GM18951 (cell line): ENCODE measurements at regions not wholly inside any gene's neighbourhood (a gene's known extent, or its start where the extent isn't known, plus 50 kb on each side); places are given as distances from the start of the nearest gene placed in this dataset.
"Not testable (repeated sequence)": the region's sequence is repeated elsewhere in the genome, so short reads cannot be mapped to it uniquely, and the experiment has no call there.

Experiments
- POLR2A ChIP-seq: IDR thresholded peaks from 4 replicates; pipeline ENCODE4 v1.6.1; 2011; ENCODE audit warnings: mild to moderate bottlenecking; ENCODE audit not compliant: insufficient read length, insufficient read depth; ENCODE audit errors: extremely low read depth
- in situ Hi-C: fragments of 300-500 bp; cut with MboI; formaldehyde crosslinking; loops from one replicate; pipeline ENCODE4 v1.12.0; 2022; ENCODE audit warnings: low sequenced_read_pairs, mixed read lengths, inconsistent platforms; ENCODE audit not compliant: unreplicated experiment

DNA sequence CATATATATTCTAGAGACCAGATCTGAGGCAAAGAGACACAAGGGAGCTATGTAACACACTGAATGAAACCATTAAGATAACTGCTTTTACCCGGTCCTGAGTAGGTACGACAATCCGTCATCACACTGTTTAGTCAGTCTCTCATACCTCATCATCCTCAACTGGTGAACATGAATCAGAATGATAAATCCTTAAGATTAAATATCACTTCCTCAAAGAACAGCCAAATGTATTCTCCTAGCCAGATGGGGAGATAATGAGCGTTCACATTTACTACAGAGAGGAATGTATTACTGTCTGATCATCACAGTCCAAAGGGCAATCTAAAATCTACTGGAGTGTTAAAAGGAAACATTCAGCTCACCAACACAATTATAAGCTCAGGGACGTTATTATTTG, 319.4 kb upstream of the STAC start:
- in situ Hi-C loops = no loop called here

GRCh38 chr3:36063992-36064391, 316.3 kb upstream of the STAC start:
- TF ChIP-seq POLR2A = no peak
- in situ Hi-C loops = no loop called here

More for the DNA sequence above, 319.4 kb upstream of the STAC start:
- TF ChIP-seq POLR2A = no peak

DNA sequence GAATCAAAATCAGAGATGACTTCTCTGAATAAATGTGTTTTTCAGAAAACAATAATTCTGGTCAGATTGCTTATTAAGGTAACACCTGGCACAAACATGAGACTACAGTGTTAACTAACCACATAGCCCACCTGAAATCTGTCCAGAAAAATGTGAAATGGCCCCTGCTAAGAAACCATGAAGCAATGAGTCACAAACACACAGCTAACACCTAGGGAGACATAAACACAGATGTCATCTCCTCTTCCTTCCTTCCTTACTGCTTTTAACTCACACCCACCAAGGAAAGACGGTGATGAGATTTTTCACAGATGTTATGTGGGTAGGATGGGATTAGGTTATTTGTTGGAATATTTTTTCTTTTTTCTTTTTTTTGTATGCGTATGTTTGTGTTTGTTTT, 315.0 kb upstream of the STAC start:
- in situ Hi-C loops = no loop called here
- no peak for TF ChIP-seq POLR2A

DNA sequence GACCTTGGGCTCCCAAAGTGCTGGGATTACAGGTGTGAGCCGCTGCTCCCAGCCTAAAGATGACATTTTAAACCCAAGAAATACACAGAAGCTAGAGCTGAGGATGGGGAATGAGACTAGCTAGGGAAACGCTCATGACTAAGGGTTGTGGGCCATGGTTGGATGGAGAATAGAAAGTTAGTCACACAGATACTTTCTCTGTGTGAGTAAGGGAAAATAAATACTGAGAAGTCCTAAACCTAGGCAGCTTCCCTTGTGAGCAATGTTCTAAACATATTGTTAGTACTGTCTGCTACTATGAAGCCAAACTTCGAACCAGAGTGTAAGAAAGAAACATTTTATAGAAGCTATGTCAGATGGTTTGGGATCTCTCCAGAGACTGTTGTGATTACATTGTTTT, 304.8 kb upstream of the STAC start:
- TF ChIP-seq POLR2A = no peak
- in situ Hi-C loops = no loop called here

DNA sequence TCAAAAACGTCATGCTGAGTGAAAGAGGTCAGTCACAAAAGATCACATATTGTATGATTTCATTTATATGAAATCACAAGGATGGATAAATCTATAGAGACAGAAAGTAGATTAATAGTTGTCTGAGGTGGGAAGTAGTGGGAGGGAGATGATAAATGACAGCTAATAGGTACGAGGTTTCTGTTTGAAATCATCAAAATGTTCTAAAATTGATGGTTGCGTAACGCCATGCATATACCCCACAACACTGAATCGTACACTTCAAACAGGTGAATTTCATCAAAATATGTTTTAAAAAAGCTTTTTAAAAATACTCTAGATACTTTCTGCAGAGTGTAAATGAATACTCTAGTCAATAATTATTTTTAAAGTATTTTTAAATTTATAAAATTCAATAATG, 303.0 kb upstream of the STAC start:
- in situ Hi-C loops = no loop called here
- TF ChIP-seq POLR2A = no peak

GRCh38 chr3:36082958-36083357, 297.3 kb upstream of the STAC start:
- in situ Hi-C loops = not testable (repeated sequence)

GRCh38 chr3:36095238-36095637, 285.1 kb upstream of the STAC start:
- in situ Hi-C loops = no loop called here
- TF ChIP-seq POLR2A = no peak

DNA sequence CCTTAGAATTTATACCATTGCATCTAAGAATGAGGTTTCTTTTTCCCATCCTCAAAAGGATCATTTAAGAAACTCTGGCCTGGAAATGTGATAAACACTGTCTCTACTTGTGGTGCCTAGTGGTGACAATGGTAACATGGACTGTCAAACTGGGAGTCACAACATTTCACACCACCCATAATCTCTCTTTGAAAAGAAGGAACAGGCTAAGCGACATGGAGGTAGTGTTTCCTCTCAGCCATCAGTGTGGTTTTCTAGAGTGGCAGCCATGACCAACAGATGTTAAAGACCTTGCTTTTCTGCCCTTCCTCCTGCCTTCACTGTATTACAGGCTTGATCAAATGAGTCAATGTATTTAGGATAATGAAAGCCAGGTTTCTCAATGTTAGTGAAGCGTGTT, 283.1 kb upstream of the STAC start:
- TF ChIP-seq POLR2A = no peak
- in situ Hi-C loops = no loop called here

GRCh38 chr3:36114353-36114752, 266.0 kb upstream of the STAC start:
- TF ChIP-seq POLR2A = no peak
- in situ Hi-C loops = no loop called here

- in situ Hi-C loops = no loop called here
- TF ChIP-seq POLR2A = no peak
Measured at GRCh38 chr3:36124118-36124796, 256.0 kb upstream of the STAC start.

DNA sequence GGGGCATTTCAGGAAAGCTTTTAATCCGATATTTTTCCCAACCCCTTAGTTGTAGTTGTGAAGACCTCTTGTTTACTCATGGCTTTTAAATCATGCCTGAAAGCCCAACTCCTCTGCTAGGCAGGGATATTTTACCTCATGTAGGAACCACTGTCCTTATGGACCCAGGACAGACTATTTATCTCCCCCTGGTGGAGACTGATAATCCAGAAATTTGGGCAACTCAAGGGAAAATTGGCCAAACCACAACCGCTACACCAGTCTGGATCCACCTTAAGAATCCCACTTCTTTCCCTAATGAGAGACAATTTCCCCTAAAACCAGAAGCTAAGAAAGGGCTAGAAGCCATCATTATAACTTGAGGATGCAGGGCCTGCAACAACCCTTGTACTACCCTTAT, 248.1 kb upstream of the STAC start:
- TF ChIP-seq POLR2A = no peak
- in situ Hi-C loops = no loop called here

- no peak for TF ChIP-seq POLR2A
- in situ Hi-C loops = no loop called here
Measured at GRCh38 chr3:36135863-36136262, 244.4 kb upstream of the STAC start.

DNA sequence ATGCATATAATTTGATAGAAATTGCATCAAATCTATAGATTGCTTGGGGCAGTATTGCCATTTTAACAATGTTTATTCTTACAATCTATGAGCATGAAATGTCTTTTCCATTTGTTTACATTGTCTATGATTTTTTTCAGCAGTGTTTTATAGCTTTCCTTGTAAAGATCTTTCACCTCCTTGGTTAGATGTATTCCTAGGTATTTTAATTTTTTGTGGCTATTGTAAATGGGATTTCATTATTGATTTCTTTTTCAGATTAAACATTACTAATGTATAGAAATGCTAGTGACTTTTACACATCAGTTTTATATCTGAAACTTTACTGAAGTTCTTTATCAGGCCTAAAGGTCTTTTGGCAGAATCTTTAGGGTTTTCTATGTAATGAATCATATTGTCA, 237.6 kb upstream of the STAC start:
- in situ Hi-C loops = no loop called here
- no peak for TF ChIP-seq POLR2A

GRCh38 chr3:36146404-36146803, 233.9 kb upstream of the STAC start:
- no peak for TF ChIP-seq POLR2A
- in situ Hi-C loops = no loop called here
